Muscle of back (tissue), 3 donors: ENCODE measurements at regions not wholly inside any gene's neighbourhood (a gene's known extent, or its start where the extent isn't known, plus 50 kb on each side); places are given as distances from the start of the nearest gene placed in this dataset.
"Not testable (repeated sequence)": the region's sequence is repeated elsewhere in the genome, so short reads cannot be mapped to it uniquely, and the experiment has no call there.

Experiments used
- DNase-seq, 3 donors: peaks; one replicate each; pipeline versions ENCODE4 v3.0.0 to v3.0.0-alpha.2; 2013

- DNase-seq = no peak
Observed at GRCh38 chr16:25563700-25564099, 128.1 kb upstream of the HS3ST4 start.

- DNase-seq = not testable (repeated sequence)
Observed at GRCh38 chr16:25561723-25562122, 130.0 kb upstream of the HS3ST4 start.

- not testable (repeated sequence) for DNase-seq
Observed at GRCh38 chr16:25556968-25557312, 134.8 kb upstream of the HS3ST4 start.

GRCh38 chr16:25556289-25556967 lies 135.3 kb upstream of the HS3ST4 start:
- DNase-seq = not testable (repeated sequence)

- no peak for DNase-seq
Observed at GRCh38 chr16:25553711-25554436, 137.9 kb upstream of the HS3ST4 start.

GRCh38 chr16:25550647-25551046 lies 141.1 kb upstream of the HS3ST4 start:
- DNase-seq = no peak

GRCh38 chr16:25546791-25547190 lies 145.0 kb upstream of the HS3ST4 start:
- DNase-seq = no peak

- no peak for DNase-seq
Observed at GRCh38 chr16:25544294-25544693, 147.5 kb upstream of the HS3ST4 start.

- peak in 1 of 3 donors; percentile 0 for DNase-seq
Observed at GRCh38 chr16:25542306-25542705, 149.5 kb upstream of the HS3ST4 start.

- DNase-seq = not testable (repeated sequence)
Observed at GRCh38 chr16:25539767-25540166, 152.0 kb upstream of the HS3ST4 start.

- no peak for DNase-seq
Observed at GRCh38 chr16:25523183-25523582, 168.6 kb upstream of the HS3ST4 start.

GRCh38 chr16:25512041-25512440 lies 179.7 kb upstream of the HS3ST4 start:
- DNase-seq = no peak

- peak in 1 of 3 donors; percentile 3 for DNase-seq
Observed at GRCh38 chr16:25509456-25509855, 182.3 kb upstream of the HS3ST4 start.

- peak in 1 of 3 donors; percentile 9 for DNase-seq
Observed at GRCh38 chr16:25501530-25502255, 190.1 kb upstream of the HS3ST4 start.

GRCh38 chr16:25494292-25494691 lies 197.5 kb upstream of the HS3ST4 start:
- DNase-seq = no peak

GRCh38 chr16:25493136-25493811 lies 198.5 kb upstream of the HS3ST4 start:
- DNase-seq = no peak

GRCh38 chr16:25488435-25488834 lies 203.3 kb upstream of the HS3ST4 start:
- no peak for DNase-seq

- DNase-seq = no peak
Observed at GRCh38 chr16:25487888-25488287, 203.9 kb upstream of the HS3ST4 start.

GRCh38 chr16:25481636-25482035 lies 210.1 kb upstream of the HS3ST4 start:
- no peak for DNase-seq

GRCh38 chr16:25478476-25478875 lies 213.3 kb upstream of the HS3ST4 start:
- peak in 1 of 3 donors; percentile 45 for DNase-seq

- DNase-seq = no peak
Observed at GRCh38 chr16:25464058-25464457, 206.4 kb upstream of the ZKSCAN2 start.

GRCh38 chr16:25449802-25450201 lies 192.2 kb upstream of the ZKSCAN2 start:
- no peak for DNase-seq
